GM18517 (cell line): ENCODE measurements at regions not wholly inside any gene's neighbourhood (a gene's known extent, or its start where the extent isn't known, plus 50 kb on each side); places are given as distances from the start of the nearest gene placed in this dataset.
"Not testable (repeated sequence)": the region's sequence is repeated elsewhere in the genome, so short reads cannot be mapped to it uniquely, and the experiment has no call there.

Experiments
- ATAC-seq: cut with Tn5 transposase; IDR thresholded peaks from one replicate; pipeline ENCODE4 v1.9.1; 2021; ENCODE audit warnings: mild to moderate bottlenecking, moderate library complexity; ENCODE audit not compliant: unreplicated experiment

DNA sequence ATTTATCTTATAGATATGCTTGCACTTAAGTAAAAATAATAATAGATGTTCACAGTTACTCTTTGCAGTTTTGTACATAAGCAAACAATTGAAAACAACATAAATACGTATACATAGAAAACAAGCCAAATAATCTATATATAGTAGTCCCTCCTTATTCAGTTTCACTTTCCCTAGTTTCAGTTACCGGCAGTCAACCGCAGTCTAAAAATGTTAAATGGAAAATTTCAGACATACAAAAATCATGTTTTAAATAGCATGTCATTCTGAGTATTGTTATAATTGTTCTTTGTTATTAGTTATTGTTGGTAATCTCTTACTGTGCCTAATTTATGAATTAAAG lies 262.0 kb downstream of the CGGBP1 start:
- no peak for ATAC-seq

DNA sequence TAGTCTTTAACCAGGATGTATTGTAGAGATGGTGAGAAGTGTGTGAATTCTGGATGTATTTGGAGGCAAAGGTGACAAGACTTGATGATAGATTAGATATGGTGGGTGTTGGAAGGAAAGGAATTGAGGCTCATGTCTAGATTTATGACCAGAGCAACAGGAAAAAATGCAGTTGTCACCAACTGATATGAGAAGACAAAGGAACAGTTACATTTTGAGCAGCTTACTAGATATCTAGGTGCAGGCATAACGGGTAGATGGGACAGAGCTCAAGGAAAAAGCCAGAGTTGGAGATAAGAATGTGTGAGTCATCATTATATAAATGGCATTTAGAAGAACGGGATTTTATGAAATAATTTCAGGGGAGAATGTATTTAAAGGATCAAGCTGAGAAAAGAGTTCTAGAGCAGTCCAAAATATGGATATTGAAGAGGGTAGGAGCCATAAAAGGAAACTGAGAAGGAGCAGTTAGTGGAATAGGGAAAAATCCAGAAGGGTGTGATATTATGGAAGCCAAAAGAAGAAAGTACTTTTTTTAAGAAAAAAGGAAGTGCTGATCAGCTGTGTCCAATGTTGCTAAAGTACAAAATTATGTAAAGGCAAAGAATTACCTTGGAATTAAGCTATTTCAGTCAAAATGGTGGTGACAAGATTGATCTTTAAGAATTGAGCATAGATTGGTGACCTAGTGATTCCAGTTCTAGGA lies 262.5 kb downstream of the CGGBP1 start:
- no peak for ATAC-seq

DNA sequence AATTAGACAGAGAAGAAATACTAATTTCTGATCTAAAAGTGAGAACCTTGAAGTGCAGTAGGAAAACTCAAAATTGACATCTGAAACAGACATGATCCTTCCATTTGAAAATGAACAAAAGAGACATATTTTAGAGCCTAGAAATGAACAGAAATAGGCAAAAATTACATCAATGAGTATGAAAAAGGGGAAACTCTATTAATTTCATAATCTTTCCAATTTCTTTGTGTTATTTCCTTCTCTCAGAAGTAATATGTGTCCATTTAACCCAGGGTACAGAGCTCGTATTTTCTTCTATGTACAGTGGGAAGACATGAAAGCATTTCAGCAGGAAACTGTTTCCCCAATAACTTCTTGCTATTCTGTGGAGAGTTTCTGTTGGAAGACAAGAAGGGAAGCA lies 263.1 kb downstream of the CGGBP1 start:
- no peak for ATAC-seq

- no peak for ATAC-seq
Observed at GRCh38 chr3:87793337-87793877, 265.4 kb downstream of the CGGBP1 start.

DNA sequence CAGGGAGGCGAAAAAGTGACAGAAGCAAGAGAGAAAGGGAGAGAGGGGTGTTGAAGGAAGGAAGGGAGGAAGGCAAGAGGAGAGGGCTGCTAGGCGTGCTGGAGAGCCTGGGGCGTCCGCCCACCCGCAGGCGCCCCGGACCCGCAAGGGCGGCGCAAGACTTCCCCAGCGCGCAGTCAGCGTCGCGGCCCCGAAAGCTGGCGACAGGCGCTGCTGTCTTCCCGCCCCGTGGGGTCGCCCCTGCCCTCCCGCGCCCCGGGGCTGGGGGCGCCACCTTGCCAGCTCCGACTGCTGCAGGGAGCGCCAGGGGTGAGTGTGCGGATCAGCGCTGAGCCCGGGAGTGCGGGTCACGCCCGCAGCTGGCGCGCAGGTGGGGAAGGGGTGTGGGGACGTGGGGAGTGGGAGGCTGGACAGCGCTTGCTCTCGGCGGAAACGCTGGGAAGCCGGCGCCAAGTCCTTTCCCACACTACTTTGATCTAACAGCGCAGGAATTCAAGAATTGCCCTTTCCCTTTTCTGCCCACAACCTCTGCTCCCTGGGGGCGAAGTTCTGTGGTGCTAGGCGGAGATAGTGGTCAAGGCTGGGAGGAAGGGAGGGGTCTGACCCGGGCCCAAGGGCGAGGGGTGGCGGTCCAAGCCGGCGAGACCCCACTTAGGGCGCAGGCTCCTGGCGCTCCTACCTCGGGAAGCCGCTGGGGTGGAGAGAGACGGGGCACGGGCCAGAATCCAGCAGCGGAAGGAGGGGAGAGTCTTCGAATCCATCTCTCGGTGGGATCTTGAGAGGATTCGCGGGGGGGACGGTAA lies 266.1 kb downstream of the CGGBP1 start, which contains the start of gene HTR1F:
Gene HTR1F, plus strand, starts transcription at position 173 of the 803 bp plus-strand sequence.
- ATAC-seq = no peak

GRCh38 chr3:87792198-87792533 lies 266.6 kb downstream of the CGGBP1 start:
- ATAC-seq = no peak

GRCh38 chr3:87791248-87792027 lies 267.4 kb downstream of the CGGBP1 start:
- no peak for ATAC-seq

DNA sequence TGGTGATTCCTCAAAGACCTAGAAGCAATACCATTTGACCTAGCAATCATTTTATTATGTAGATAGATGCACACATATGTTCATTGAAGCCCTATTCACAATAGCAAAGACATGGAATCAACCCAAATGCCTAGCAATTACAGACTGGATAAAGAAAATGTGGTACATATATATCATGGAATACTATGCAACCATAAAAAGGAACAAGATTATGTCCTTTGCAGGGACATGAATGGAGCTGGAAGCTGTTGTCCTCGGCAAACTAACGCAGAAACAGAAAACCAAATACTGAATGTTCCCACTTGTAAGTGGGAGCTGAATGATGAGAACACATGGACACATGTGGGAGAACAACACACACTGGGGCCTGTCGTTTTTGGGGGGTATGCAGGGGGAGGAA lies 269.8 kb downstream of the CGGBP1 start:
- not testable (repeated sequence) for ATAC-seq

- ATAC-seq = no peak
Observed at GRCh38 chr3:87788516-87788915, 270.3 kb downstream of the CGGBP1 start.

DNA sequence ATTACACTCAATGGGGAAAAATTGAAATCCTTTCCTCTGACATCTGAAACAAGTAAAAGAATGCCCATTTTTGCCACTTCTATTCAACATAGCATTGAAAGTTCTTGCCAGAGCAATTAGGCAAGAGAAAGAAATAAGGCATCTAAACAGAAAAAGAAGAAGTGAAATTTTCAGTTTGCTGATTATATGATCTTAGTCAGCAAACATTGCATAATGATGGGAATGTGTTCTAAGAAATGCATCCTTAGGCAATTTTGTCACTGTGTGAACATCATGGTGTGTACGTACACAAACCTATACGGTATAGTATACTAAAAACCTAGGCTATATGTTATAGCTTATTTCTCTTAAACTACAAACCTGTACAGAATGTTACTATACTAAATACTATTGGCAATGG lies 278.0 kb downstream of the CGGBP1 start:
- no peak for ATAC-seq

DNA sequence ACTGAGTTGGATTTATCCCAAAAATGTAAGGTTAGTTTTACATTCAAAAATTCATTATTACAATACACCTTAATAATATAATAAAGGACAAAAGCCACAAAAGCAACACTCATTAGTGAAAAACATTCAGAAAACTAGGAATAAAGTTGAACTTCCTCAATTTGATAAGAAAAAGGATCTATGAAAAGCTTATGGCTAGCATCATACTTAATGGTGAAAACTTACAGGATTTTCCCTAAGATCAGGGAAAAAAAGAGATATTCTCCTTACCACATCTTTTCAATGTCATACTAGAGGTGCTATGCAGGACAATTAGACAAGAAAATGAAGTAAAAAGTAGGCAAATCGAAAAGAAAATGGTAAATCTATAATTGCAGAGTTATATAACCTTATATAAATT lies 279.9 kb downstream of the CGGBP1 start:
- ATAC-seq = no peak

DNA sequence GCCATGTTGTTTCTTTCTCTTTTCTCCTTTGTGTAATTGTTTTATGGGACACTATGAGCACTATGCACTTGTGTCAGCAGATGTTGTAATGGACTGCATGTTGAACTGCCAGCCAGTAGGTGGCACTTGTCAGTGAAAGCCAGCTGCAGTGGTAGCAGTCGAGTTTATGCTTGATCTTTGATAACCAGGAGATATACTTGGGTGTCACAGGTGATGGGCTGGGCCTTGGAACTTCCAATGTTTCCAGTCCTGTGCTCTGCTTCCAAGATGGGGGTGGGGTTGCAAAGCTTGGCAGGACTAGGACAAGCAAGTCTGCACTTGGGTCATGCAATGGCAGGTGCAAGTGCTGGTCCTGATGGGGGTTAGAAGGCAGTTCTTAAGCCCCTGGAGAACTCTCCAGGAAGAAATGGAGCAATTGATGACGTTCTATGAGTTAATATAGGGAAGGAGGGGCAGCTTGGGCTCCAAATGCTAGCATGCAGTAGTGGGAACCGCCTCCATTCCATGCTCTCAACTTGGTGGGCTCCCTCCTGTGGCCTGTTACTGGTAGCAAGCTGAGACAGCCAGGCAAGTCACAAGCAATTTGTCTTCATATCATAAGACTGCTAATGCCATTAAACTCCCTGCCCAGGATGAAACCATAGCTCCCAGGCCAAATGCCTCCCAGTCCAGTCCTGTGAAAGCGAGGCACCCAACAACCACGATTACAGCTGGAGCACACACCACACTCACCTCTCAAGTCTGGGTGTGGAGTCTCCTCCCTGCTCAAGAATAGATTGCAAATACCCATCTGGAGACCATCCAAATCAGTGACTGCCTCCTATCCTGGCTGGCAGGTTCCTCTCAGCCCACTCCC lies 287.2 kb downstream of the CGGBP1 start:
- ATAC-seq = peak; percentile 98

- ATAC-seq = no peak
Observed at GRCh38 chr3:87766721-87767120, 292.1 kb downstream of the CGGBP1 start.

DNA sequence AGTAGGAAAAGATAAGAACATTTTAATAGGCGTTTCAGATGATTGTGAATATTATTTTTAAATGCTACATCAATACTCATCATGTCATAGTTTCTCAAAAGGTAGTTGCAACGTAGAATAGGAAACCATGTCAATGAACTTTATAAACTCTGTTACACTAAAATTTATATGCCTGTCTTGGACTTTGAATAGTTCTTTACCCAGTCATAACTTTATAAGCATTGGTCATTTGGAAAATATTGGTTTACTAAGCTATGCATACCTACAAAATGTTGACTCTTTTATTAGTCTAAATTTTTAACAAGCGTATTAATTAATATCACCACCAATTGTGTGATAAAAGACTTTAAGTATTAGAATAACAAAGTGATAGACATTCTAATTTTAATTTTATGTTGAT lies 293.5 kb downstream of the CGGBP1 start:
- no peak for ATAC-seq

- ATAC-seq = no peak
Observed at GRCh38 chr3:87761795-87762194, 297.0 kb downstream of the CGGBP1 start.

GRCh38 chr3:87761341-87761740 lies 297.5 kb downstream of the CGGBP1 start:
- no peak for ATAC-seq

DNA sequence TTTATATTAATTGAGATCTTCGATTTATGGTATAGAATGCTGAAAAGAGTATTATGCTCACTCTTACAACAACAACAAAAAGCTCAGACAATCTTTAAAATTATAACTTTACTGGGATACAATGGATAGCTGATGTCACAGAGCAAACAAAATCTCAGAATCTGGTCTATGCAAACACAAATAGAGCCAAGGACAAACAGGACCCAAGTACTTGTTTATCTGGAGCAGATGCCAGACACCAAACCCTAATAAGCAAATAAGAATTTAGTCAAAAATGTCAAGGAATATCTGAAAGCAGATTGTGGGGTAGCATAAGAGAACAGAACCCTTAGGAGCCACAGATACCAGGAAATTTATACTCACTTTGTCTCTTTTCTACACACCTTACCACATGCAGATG lies 302.2 kb downstream of the CGGBP1 start:
- ATAC-seq = no peak

DNA sequence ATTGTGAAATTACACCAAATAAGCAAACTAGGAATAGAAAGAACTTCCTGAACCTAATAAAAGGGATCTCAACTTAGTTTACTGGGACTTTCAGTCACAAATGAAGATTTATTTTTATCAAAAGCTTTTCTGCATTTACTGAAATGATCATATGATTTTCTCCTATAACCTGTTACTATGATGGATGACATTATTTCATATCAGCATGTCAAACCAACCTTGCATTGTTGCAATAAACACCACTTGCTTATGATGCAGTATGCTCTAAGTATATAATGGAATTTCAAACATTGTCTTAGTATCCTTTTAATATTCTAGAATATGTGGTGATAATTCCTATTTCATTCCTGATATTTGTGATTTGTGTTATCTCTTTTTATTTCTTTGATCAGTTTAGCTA lies 303.0 kb downstream of the CGGBP1 start:
- no peak for ATAC-seq

DNA sequence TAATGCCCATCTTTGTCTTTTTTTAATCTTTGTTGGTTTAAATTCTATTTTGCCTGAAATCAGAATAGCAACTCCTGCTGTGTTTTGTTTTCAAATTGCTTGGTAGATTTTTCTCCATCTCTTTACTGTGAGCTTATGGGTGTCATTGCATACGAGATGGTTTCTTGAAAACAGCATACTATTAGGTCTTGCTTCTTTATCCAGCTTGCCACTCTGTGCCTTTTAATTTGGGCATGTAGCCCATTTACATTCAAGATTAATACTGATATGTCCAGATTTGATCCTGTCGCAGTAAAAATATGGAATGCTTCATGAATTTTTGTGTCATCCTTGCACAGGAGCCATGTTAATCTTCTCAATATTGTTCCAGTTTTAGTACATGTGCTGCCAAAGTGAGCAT lies 316.6 kb downstream of the CGGBP1 start:
- no peak for ATAC-seq

GRCh38 chr3:87740894-87741293 lies 317.9 kb downstream of the CGGBP1 start:
- ATAC-seq = not testable (repeated sequence)

DNA sequence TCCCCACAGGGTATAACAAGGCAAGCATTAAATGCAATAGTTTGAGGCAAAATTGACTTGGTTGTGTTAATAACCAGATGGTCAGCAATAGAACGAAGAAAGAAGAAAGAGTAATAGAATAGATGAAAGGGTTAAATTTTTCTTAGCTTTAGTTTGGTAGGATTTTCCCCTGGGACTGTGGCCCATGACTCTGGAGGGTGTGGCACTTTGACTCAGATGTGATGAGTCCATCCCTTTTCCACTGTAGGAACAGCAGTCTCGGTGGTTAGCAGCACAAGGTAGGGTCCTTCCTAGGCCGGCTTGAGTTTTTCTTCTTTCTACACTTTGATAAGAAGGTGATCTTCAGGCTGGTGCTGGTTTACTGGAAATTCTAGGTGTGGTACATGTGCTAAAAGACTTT lies 321.0 kb downstream of the CGGBP1 start:
- ATAC-seq = not testable (repeated sequence)
